HepG2 (cell line): ENCODE measurements at regions not wholly inside any gene's neighbourhood (a gene's known extent, or its start where the extent isn't known, plus 50 kb on each side); places are given as distances from the start of the nearest gene placed in this dataset.

Experiments used
- ATAC-seq: fragments of 200-7000 bp; cut with Tn5 transposase; 3 replicates; pipeline ENCODE4 v1.9.1; 2020; ENCODE audit warnings: mild to moderate bottlenecking, moderate library complexity
- BruUV-seq: library from RNA; stranded (reverse); fragments of 400-500 nt; replicated peaks from 2 replicates; lab custom pipeline; 2021; lab: Mats Ljungman, UMichigan
- CTCF ChIA-PET: fragments of 300-600 bp; formaldehyde crosslinking; extraction: SDS; loops from one replicate; lab custom pipeline; 2021; ENCODE audit warnings: low total read pairs, inconsistent platforms, low intra/inter-chr PET ratio; lab: Yijun Ruan, JAX
- POLR2A ChIA-PET: fragments of 350-600 bp; sonication (Branson Sonifier 250); formaldehyde crosslinking; loops from one replicate; lab custom pipeline; 2020; ENCODE audit warnings: antibody characterized with exemption, inconsistent platforms; lab: Yijun Ruan, JAX
- DNase-seq: peaks from one replicate; pipeline ENCODE4 v3.0.0-alpha.2; 2015; ENCODE audit warnings: low spot score
- FAIRE-seq: peaks from 3 replicates; lab custom pipeline; 2011; peaks lifted over from hg19 to GRCh38; lab: Jason Lieb, UNC
- H2AFZ ChIP-seq: one replicate; pipeline ENCODE4 v1.6.1; 2011; ENCODE audit warnings: low read length, inconsistent platforms
- H3K27ac ChIP-seq: fragments of 300-600 bp; 3 replicates; pipeline ENCODE4 v1.8.0; 2011; ENCODE audit warnings: mixed run types, mild to moderate bottlenecking, mixed read lengths, low read length, inconsistent platforms; ENCODE audit not compliant: insufficient read depth; ENCODE audit errors: extremely low read length
- H3K27me3 ChIP-seq, 2 experiments: fragments of 200-600 bp in 1 of 2; 2 replicates in 1 of 2; 3 replicates in 1 of 2; pipeline versions ENCODE4 v1.6.0 to v1.8.0; 2011; ENCODE audit warnings: low read length in 2 of 2, mild to moderate bottlenecking in 2 of 2, moderate library complexity in 2 of 2, inconsistent platforms in 1 of 2; ENCODE audit not compliant: insufficient read depth in 2 of 2, control insufficient read depth in 1 of 2
- H3K36me3 ChIP-seq, 2 experiments: fragments of 200-600 bp in 1 of 2; replicated peaks in 1 of 2; 2 replicates in 1 of 2; 3 replicates in 1 of 2; pipeline versions ENCODE4 v1.5.1 to v1.8.0; 2011; ENCODE audit warnings: low read length in 2 of 2, inconsistent platforms in 1 of 2; ENCODE audit not compliant: insufficient read depth in 2 of 2, control insufficient read depth in 1 of 2
- H3K4me1 ChIP-seq: 2 replicates; pipeline ENCODE4 v1.5.1; 2012; ENCODE audit warnings: low read length, inconsistent platforms; ENCODE audit not compliant: insufficient read depth
- H3K4me2 ChIP-seq: 2 replicates; pipeline ENCODE4 v1.6.0; 2011; ENCODE audit warnings: low read depth, low read length, inconsistent platforms
- H3K4me3 ChIP-seq, 3 experiments: fragments of 200-600 bp in 1 of 3; sonication (generic), shearing (Covaris generic) in 1 of 3; replicated peaks in 1 of 3; 2 replicates each; pipeline ENCODE4 v1.5.1; 2011 to 2016; ENCODE audit warnings: low read length in 3 of 3, inconsistent platforms in 2 of 3, low read depth in 2 of 3, mild to moderate bottlenecking in 2 of 3, control low read depth in 1 of 3, mixed read lengths in 1 of 3; ENCODE audit not compliant: insufficient read depth in 1 of 3
- H3K79me2 ChIP-seq: one replicate; pipeline ENCODE4 v1.6.1; 2011; ENCODE audit warnings: low read length, inconsistent platforms; ENCODE audit not compliant: insufficient read depth
- H3K9ac ChIP-seq: 2 replicates; pipeline ENCODE4 v1.6.0; 2011; ENCODE audit warnings: mild to moderate bottlenecking, low read depth, low read length, inconsistent platforms; ENCODE audit not compliant: insufficient read depth
- H3K9me3 ChIP-seq: 2 replicates; pipeline ENCODE4 v1.5.1; 2012; ENCODE audit warnings: mild to moderate bottlenecking, low read length
- H4K20me1 ChIP-seq: 2 replicates; pipeline ENCODE4 v1.6.0; 2011; ENCODE audit warnings: inconsistent platforms, mild to moderate bottlenecking, low read length, moderate library complexity; ENCODE audit not compliant: insufficient read depth
- GATAD1 ChIP-seq: IDR thresholded peaks from 2 replicates; pipeline ENCODE4 v1.6.1; 2016; ENCODE audit warnings: missing genetic modification reagents, missing compliant biosample characterization
- GPN1 ChIP-seq: sonication (generic); formaldehyde crosslinking; IDR thresholded peaks from 2 replicates; pipeline ENCODE4 v1.5.1; 2020; ENCODE audit warnings: missing genetic modification reagents, borderline replicate concordance
- MBD4 ChIP-seq: IDR thresholded peaks from 2 replicates; pipeline ENCODE4 v1.6.1; 2012; ENCODE audit warnings: low read length, inconsistent platforms, borderline replicate concordance
- RFX3 ChIP-seq: IDR thresholded peaks from 2 replicates; pipeline ENCODE4 v1.6.1; 2016; ENCODE audit warnings: missing biosample characterization, missing genetic modification reagents
- ZNF609 ChIP-seq: sonication (generic); formaldehyde crosslinking; IDR thresholded peaks from 2 replicates; pipeline ENCODE4 v1.4.0; 2020; ENCODE audit warnings: mild to moderate bottlenecking, missing genetic modification reagents, borderline replicate concordance
- ZNF629 ChIP-seq: sonication (generic); formaldehyde crosslinking; conservative IDR thresholded peaks from 2 replicates; pipeline ENCODE4 v1.5.0; 2020; ENCODE audit warnings: missing genetic modification reagents
- WGBS: methylation state at CpG from one replicate; pipeline ENCODE4 v1.1.6; 2017; ENCODE audit warnings: low lambda C conversion rate; 5-methylcytosine and 5-hydroxymethylcytosine counted together
- in situ Hi-C: cut with HindIII; loops from 2 replicates; pipeline ENCODE4 v1.10.0; 2017; ENCODE audit warnings: low pct_unique_long_range_greater_than_20kb; ENCODE audit not compliant: extremely low pct_ligation_motif_present
- intact Hi-C: fragments of 100-400 bp; cut with micrococcal nuclease; formaldehyde crosslinking; loops from one replicate; pipeline ENCODE4 v1.10.0; 2022; ENCODE audit not compliant: unreplicated experiment

GRCh38 chr10:44569193-44570091 is 184.5 kb upstream of the CXCL12 start (continued):
- TF ChIP-seq GPN1, result no peak
- no peak for TF ChIP-seq MBD4
- TF ChIP-seq ZNF629 (CRISPR knock-in tag), result no peak
- no peak for TF ChIP-seq RFX3 (CRISPR knock-in tag)

- in situ Hi-C loops, result no loop called here
- TF ChIP-seq ZNF609 (CRISPR knock-in tag) (no peak), GATAD1 (no peak)
- no peaks in the 10 kb centered on the region for H3K9me3 ChIP-seq
- H3K4me1 ChIP-seq, result no peaks in the 10 kb centered on the region
- no TSS peak for BruUV-seq
- ATAC-seq, result no peak
- no peak overlapping the region for H2AFZ ChIP-seq
- H3K79me2 ChIP-seq, result no peaks in the 10 kb centered on the region
- CTCF ChIA-PET, result no interaction called here
- no peaks in the 10 kb centered on the region for H3K36me3 ChIP-seq
- H3K9ac ChIP-seq, result no peak overlapping the region
- no peak overlapping the region for H3K4me2 ChIP-seq
- WGBS, result 36% methylated on average over 6 of the region's 6 CpGs
- no peak overlapping the region for H3K4me3 ChIP-seq
- POLR2A ChIA-PET, result no interaction called here
- no peak for FAIRE-seq
- no peak for DNase-seq
- H3K27me3 ChIP-seq, result peaks cover 0 to 2% of the 10 kb centered on the region in 2 experiments; a peak in 1 of 5 replicates
- H3K27ac ChIP-seq, result no peak overlapping the region
- intact Hi-C loops, result no loop called here
- H4K20me1 ChIP-seq, result no peaks in the 10 kb centered on the region
Measured at GRCh38 chr10:44571701-44572100, 186.8 kb upstream of the CXCL12 start.
